Transverse colon (tissue), 4 donors: ENCODE measurements at regions not wholly inside any gene's neighbourhood (a gene's known extent, or its start where the extent isn't known, plus 50 kb on each side); places are given as distances from the start of the nearest gene placed in this dataset.

Source experiments
- DNase-seq: peaks from one replicate; pipeline ENCODE4 v3.0.0-alpha.2; 2019
- H3K27ac ChIP-seq, 4 donors: fragments of 200-600 bp; sonication (generic); 2 replicates each; pipeline ENCODE4 v1.5.1; 2016 to 2018; ENCODE audit warnings: inconsistent platforms in 4 of 4
- H3K27me3 ChIP-seq: fragments of 200-600 bp; sonication (generic); 2 replicates; pipeline ENCODE4 v1.5.1; 2017; ENCODE audit warnings: inconsistent platforms
- H3K36me3 ChIP-seq, 4 donors: fragments of 200-600 bp; sonication (generic); 2 replicates each; pipeline ENCODE4 v1.5.1; 2017 to 2019; ENCODE audit warnings: inconsistent platforms in 4 of 4
- H3K4me1 ChIP-seq, 4 donors: fragments of 200-600 bp; sonication (generic); 2 replicates each; pipeline ENCODE4 v1.5.1; 2017 to 2020; ENCODE audit warnings: inconsistent platforms in 4 of 4
- H3K4me3 ChIP-seq, 4 donors: fragments of 200-600 bp; sonication (generic); 1 replicate in 1 of 4; 2 replicates in 3 of 4; pipeline versions ENCODE4 v1.5.1 to v1.6.1; 2017 to 2019; ENCODE audit warnings: inconsistent platforms in 4 of 4
- H3K9me3 ChIP-seq, 2 donors: fragments of 200-600 bp; sonication (generic); 2 replicates each; pipeline ENCODE4 v1.5.1; 2017 to 2019; ENCODE audit warnings: inconsistent platforms in 2 of 2
- EP300 ChIP-seq: sonication (generic); formaldehyde crosslinking; IDR thresholded peaks from one replicate; pipeline ENCODE4 v1.6.1; 2017; ENCODE audit warnings: antibody characterized with exemption, low read depth
- POLR2A ChIP-seq: fragments of 450-650 bp; IDR thresholded peaks from one replicate; pipeline ENCODE4 v1.6.1; 2016; ENCODE audit warnings: antibody characterized with exemption, mild to moderate bottlenecking, moderate library complexity
- POLR2AphosphoS5 ChIP-seq, 3 donors: sonication (generic); formaldehyde crosslinking; IDR thresholded peaks; one replicate each; pipeline ENCODE4 v1.6.1; 2016; ENCODE audit warnings: antibody characterized with exemption in 3 of 3
- WGBS, 2 donors: methylation state at CpG; one replicate each; pipeline ENCODE4 v1.1.5; 2018; ENCODE audit warnings: low coverage in 1 of 2; 5-methylcytosine and 5-hydroxymethylcytosine counted together
- in situ Hi-C, 4 donors: fragments of 200-750 bp; cut with MboI; loops; one replicate each; pipeline versions ENCODE4 v1.15.0 to v1.15.1; 2017; ENCODE audit warnings: low sequenced_read_pairs in 3 of 4, low pct_ligation_motif_present in 1 of 4, low pct_unique_long_range_greater_than_20kb in 1 of 4
- intact Hi-C: fragments of 100-400 bp; cut with DNase I; formaldehyde crosslinking; loops from one replicate; pipeline ENCODE4 v1.15.1; 2023; ENCODE audit warnings: low total_unique reads
- TF ChIP-seq, protein P1 (sequence below), 5 experiments: fragments of 200-600 bp in 3 of 5; fragments of 450-650 bp in 2 of 5; sonication (generic) in 3 of 5; IDR thresholded peaks; 1 replicate in 2 of 5; 2 replicates in 3 of 5; pipeline ENCODE4 v1.5.1; 2016 to 2017; ENCODE audit warnings: antibody characterized with exemption in 5 of 5, inconsistent platforms in 3 of 5, mild to moderate bottlenecking in 2 of 5, moderate library complexity in 1 of 5

DNA sequence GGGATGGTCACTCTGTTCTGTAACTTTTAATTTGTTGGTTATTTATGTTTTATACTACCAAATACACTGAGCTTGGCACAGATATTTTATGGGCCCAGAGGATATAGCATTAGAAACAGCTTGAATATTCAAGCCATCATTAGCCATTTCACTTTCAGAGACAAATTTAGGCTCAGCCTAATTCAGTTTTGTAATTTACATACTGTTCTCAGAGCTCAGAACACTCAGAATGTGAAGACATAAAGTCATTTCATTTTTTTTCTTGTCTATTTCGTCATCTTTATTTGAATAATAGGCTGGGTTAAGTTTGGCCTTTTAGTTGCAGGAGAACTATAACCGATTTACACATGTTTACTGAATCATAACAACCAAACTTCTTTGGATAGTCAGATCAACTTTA is 361.7 kb downstream of the SNAPC1 start:
- no peaks in the 10 kb centered on the region for H3K9me3 ChIP-seq
- H3K4me3 ChIP-seq = no peak overlapping the region
- TF ChIP-seq POLR2AphosphoS5 (IDR thresholded peaks at IDR 0.05) (no peak), POLR2A (no peak), EP300 (no peak)
- TF ChIP-seq, protein P1, sequence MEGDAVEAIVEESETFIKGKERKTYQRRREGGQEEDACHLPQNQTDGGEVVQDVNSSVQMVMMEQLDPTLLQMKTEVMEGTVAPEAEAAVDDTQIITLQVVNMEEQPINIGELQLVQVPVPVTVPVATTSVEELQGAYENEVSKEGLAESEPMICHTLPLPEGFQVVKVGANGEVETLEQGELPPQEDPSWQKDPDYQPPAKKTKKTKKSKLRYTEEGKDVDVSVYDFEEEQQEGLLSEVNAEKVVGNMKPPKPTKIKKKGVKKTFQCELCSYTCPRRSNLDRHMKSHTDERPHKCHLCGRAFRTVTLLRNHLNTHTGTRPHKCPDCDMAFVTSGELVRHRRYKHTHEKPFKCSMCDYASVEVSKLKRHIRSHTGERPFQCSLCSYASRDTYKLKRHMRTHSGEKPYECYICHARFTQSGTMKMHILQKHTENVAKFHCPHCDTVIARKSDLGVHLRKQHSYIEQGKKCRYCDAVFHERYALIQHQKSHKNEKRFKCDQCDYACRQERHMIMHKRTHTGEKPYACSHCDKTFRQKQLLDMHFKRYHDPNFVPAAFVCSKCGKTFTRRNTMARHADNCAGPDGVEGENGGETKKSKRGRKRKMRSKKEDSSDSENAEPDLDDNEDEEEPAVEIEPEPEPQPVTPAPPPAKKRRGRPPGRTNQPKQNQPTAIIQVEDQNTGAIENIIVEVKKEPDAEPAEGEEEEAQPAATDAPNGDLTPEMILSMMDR (IDR thresholded peaks at IDR 0.05) = no peak
- peaks cover 65% of the 10 kb centered on the region for H3K27me3 ChIP-seq
- no peaks in the 10 kb centered on the region for H3K4me1 ChIP-seq
- H3K27ac ChIP-seq = no peak overlapping the region
- intact Hi-C loops (loop anchor here (10.0 kb wide), 1 partner anchor 669 kb away; no protein-coding TSS in a partner anchor), in situ Hi-C loops (loop anchor here in 3 of 4 donors (10.0 to 25.0 kb wide), 6 partner anchors 219 to 687 kb away; no protein-coding TSS in a partner anchor)
- WGBS, 2 donors = 44 to 65% methylated on average over 2 of the region's 2 CpGs
- no peaks in the 10 kb centered on the region for H3K36me3 ChIP-seq
- DNase-seq = no peak

DNA sequence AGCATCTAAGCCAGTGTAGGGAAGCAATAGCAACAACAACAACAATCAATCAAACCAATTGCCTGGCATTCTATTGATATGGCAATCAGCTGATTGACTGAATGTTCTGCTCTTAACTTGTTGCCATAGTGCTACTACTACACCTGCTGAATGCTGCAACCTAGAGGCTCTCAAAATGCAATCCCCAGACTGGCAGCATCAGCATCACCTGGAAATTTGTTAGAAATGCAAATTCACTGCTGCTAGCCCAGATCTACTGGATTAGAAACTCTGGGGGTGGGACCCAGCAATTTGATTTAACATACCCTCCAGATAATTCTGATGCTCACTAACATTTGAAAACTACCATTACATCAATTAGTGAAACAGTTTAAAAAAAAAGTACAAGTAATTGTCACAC is 363.6 kb downstream of the SNAPC1 start:
- in situ Hi-C loops (loop anchor here in 2 of 4 donors (10.0 kb wide), 3 partner anchors 221 to 671 kb away; no protein-coding TSS in a partner anchor), intact Hi-C loops (loop anchor here (10.0 kb wide), 1 partner anchor 671 kb away; no protein-coding TSS in a partner anchor)
- H3K4me3 ChIP-seq = no peak overlapping the region
- TF ChIP-seq, protein P1 (IDR thresholded peaks at IDR 0.05) = no peak
- TF ChIP-seq EP300 (no peak), POLR2AphosphoS5 (IDR thresholded peaks at IDR 0.05) (no peak), POLR2A (no peak)
- H3K36me3 ChIP-seq = no peaks in the 10 kb centered on the region
- no peak for DNase-seq
- H3K27me3 ChIP-seq = peaks cover 50% of the 10 kb centered on the region
- no peaks in the 10 kb centered on the region for H3K4me1 ChIP-seq
- H3K27ac ChIP-seq = no peak overlapping the region
- H3K9me3 ChIP-seq = no peaks in the 10 kb centered on the region

DNA sequence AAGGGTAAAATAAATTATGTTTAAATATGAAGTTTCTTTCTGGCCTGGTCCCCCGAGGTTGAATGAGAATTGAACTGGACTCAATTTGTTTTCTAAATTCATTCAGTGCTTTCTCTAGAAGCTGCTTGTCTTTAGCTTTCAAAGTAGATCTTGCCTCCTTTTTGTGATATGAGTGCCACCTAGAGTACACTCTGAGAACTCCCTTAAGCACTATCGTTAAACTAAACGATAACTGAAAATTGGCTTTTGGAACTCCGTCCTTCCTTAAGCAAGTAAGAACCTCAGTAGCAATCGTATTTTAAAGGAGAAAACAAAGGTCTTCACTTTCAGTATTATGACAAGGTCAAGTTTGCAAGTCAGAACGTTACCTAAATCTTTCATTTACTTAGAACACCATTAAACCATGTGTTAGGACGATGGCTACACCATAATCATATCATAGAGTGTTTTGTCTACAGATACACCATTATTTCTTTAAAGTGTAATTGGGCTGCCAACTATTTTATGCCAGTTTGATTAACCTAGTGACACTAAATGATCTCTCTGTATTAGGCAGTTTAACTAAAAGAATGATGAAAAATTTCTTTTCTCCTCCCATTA is 364.8 kb downstream of the SNAPC1 start:
- intact Hi-C loops (loop anchor here (10.0 kb wide), 1 partner anchor 672 kb away; no protein-coding TSS in a partner anchor), in situ Hi-C loops (loop anchor here in 2 of 4 donors (10.0 kb wide), 3 partner anchors 222 to 672 kb away; no protein-coding TSS in a partner anchor)
- DNase-seq = no peak
- Histone ChIP-seq H3K4me1 (no peaks in the 10 kb centered on the region), H3K27me3 (peaks cover 45% of the 10 kb centered on the region), H3K27ac (no peak overlapping the region), H3K4me3 (no peak overlapping the region), H3K9me3 (no peaks in the 10 kb centered on the region), H3K36me3 (no peaks in the 10 kb centered on the region)
- TF ChIP-seq POLR2A (no peak), EP300 (no peak), POLR2AphosphoS5 (IDR thresholded peaks at IDR 0.05) (no peak)
- TF ChIP-seq, protein P1 (IDR thresholded peaks at IDR 0.05) = peak; percentile 61 to 72 (median 70)
- 7 to 11% methylated on average over 6 to 7 of the region's 7 CpGs for WGBS, 2 donors

DNA sequence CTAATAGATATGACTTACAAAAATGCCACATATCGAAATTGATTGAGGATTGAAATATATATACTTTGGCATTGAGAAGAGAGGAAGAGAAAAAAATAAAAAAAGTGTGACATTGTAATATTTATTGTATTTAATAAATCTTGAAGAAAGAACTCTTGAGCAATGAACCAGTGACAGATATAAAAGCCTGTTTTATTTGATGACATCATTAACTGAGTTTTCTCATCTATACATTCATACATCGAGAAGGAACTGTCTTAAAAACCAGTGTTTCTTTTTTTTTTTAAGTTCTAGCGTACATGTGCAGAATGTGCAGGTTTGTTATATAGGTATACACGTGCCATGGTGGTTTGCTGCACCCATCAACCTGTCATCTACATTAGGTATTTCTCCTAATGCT is 368.2 kb downstream of the SNAPC1 start:
- in situ Hi-C loops = no loop called here
- TF ChIP-seq, protein P1 (IDR thresholded peaks at IDR 0.05) = no peak
- no peak for TF ChIP-seq EP300
- TF ChIP-seq POLR2AphosphoS5 (IDR thresholded peaks at IDR 0.05) = no peak
- TF ChIP-seq POLR2A = no peak

More for the DNA sequence above, 368.2 kb downstream of the SNAPC1 start:
- Histone ChIP-seq H3K4me1 (no peaks in the 10 kb centered on the region), H3K36me3 (no peaks in the 10 kb centered on the region), H3K27ac (no peak overlapping the region), H3K27me3 (peaks cover 32% of the 10 kb centered on the region), H3K9me3 (no peaks in the 10 kb centered on the region), H3K4me3 (no peak overlapping the region)
- DNase-seq = no peak
- WGBS, 2 donors = 61 to 65% methylated on average over 4 of the region's 4 CpGs
- intact Hi-C loops = no loop called here
